NCI-H1930 (cell line): ENCODE measurements at regions not wholly inside any gene's neighbourhood (a gene's known extent, or its start where the extent isn't known, plus 50 kb on each side); places are given as distances from the start of the nearest gene placed in this dataset.

Experiments used
- DNase-seq, 2 experiments: peaks; one replicate each; lab custom pipeline; 2025; lab: John Stamatoyannopoulos, UW

DNA sequence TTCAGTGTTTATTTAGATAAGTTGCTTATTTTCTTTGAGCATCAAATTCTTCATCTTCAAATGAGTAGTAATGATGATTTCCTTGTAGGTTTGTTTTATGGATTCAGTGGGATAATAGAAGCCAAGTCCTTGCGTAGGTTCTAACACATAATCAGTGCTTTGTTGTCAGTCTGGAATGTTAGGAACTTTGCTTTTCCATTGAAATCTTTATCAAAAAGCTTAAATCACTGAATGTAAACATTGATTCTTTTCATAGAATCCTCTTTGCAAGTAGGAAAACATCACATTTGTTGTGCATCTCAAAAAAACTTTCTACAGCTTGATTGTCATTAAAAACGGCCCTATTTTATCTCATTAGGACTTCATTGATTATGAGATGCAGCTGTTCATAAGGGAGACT, 490.3 kb upstream of the GOT2 start:
- DNase-seq: no peak

DNA sequence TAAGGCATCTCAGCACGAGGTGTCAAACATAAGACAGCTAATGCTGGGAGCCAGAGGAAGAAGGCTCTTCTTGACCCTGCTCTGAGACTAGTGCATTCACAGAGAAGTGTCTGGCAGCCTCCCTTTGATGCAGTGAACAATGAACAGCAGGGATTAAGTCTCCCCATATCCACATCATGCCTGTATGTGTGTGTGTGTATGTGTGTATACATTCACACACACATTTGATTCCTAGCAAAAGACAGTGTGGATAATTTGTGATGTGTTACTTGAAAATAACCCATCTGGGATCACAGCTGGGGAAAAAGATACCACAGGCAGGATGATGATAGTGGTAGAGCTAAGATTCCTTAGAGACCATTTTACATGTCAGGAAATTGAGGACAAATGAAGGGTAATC, 485.9 kb upstream of the GOT2 start:
- DNase-seq: no peak

DNA sequence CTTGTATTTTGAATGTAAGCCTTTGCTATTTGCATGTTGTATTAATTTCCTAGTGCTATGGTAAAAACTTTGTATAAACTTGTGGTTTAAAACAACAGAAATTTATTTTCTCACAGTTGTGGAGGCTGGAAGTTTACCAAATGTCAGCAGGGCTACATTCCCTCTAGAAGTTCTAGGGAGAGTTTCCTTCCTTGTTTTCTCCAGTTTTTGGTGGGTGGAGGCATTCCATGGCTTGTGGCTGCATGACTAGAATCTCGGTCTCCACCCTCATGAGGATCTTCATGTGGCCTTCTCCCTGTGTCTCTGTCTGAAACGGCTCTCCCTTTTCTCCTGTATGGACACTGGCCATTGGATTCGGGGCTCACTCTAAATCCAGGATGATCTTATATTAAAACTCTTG, 482.2 kb upstream of the GOT2 start:
- DNase-seq: no peak

DNA sequence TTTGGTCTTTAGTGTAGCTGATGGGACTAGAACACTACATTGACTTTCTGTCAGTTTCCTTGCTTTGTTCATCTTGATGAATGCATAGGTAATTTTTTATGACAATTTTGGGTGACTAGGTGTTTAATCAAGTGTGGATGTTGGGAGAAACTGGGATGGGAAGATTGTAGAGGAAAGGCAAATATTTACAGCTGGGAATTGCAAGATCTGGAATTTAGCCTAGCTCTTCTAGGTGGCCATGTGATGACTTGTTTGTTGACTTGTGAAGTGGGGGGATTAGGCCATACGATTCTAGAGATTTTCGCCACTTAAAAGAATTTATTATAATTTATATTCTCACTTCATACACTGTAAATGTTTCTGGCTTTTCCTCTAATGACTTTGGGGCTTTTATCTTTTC, 480.3 kb upstream of the GOT2 start:
- no peak for DNase-seq

DNA sequence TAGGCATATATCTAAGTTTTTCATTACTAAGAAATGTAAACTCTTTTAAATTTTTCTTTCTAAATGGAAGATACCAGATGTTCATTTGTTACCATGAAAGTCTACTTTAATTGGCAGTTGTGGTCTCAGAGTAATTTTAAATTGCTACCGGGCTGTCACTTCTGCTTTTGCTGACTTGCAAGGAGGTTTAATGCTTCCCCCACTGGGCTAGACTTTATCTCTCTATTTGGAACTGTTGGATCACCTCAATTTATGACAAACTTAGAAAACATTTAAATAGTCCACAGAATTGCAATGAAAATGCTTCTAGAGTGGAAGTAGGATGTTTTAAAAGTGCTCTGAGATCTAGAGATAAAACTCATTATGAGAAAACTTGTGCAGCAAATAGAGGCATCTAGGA, 479.8 kb upstream of the GOT2 start:
- no peak for DNase-seq

DNA sequence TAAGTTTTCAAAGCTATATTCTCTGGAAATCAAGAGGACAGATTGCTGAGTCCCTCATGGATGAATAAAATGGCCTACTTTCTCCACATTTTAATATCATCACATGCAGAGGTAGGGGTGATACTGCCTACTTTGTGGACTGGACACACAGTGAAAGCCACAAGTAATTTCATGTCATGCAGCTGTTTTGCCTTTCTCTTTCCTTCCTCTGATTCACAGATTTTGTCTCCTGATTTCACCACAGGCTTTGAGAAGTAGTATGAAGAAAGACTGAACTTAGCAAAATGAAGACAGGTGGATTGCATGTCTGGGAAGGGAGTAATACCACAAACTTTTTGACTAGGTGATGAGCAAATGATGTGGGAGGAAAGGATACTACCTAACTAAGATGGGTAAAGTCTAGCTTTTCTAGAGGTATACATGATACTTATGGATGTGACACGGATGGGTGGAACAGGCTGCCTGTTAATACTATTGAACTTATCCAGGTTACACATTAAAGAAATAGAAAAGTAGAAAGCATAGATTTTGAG, 478.4 kb upstream of the GOT2 start:
- DNase-seq: no peak

DNA sequence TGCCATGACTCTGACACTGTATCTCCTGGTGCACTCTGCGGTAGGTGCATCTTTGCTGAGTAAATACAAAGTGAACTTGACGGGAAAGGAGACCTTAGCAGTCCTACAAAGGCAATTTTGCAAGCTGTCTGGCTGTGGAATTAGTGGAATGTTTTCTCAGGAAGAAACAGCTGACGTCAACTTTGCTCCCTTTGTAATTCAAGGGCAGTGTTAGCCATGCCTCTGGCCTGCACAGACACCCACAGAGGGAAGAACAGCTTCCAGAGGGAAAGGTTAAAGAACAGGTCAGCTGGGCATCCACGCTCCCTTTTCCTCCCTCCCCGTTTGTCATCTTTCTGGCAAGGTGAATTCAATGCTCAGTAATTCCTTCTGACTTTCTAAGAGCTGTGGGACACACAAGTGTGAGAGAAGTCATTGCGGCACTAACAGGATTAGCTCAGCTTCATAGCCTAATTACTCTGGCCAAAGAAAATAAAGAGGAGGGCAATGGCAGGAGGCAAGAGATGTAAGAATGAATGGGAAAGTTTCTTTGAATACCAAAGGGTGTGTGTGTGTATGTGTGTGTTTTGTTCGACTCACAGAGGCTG, 476.9 kb upstream of the GOT2 start:
- no peak for DNase-seq

DNA sequence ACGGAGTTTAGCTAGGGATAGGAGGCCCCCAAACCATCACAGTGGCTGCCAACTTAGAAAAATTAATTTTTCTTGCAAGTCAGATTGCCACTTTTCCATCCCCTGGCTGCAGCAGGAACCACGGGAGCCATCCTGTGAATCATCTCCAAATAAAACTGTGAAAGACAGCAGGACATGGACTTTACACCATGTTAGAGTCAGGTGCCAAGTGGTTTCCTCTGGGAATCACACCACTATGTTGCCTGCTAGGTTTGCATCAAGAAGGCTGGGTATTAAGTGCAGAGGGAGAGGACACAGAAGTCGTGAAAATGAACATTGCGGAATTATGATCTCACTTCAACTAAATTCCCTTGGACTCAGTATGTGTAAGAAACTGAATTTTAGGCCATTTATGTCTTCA, 471.3 kb upstream of the GOT2 start:
- no peak for DNase-seq

DNA sequence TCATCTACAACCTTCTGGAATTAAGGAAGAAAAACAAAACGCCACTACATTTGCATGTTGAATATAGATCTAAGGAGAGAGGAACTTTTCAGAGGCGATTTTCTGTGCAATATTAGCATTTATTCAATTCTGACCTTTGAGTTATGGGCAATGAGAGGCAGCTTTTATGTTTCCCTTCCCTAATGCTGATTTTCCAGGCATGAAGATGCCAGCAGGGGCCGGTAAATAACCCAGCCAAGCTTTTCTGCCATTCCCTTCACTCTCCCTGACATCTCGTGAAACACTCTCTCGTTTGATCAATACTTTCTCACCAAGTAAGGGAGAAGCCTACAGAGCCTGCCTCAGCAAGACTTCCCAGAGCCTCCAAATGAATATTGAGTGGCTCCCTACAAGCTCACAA, 470.5 kb upstream of the GOT2 start:
- no peak for DNase-seq

DNA sequence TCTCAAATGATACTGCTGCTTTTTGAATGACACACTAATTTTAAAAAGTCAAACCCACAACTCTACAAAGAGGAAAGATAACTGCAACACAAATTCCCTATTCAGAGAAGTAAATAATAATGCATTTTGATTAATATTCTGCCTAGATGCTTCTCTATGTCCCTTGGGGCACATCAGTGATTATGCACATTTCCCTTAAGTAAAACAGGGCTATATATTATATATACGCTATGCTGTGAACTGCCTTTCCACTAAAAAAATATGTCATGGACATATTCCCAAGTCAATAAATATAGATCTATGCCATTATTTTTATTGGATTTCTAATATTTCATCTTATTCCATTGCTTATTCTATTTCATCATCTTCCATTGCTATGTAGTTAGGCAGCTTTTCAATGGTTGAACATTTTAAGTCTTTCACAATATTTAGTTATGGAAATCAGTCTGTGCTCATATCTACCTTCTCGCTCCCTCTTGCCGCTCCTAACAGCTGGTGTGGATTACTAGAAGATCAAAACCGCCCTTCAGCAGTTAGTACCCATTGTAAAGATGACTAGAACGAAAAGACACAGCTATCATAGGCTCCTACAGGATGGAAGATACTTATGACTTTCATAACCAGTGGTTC, 468.2 kb upstream of the GOT2 start:
- DNase-seq: no peak

DNA sequence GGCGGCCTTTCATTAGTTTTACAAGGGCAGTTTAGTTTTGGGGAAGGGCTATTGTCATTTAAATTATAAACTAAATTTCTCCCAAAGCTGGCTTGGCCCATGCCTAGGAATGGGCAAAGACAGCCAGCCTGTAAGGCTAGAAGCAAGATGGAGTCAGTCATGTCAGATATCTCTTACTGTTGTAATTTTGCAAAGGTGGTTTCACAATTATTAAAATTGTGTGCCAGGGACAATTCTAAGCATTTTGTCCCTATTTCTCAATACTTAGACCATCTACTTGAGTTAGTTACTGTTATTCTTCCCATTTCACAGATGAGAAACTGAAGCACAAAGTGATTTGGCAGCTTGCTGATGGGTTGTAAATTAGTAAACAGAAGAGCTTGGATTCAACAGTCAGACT, 467.7 kb upstream of the GOT2 start:
- no peak for DNase-seq

DNA sequence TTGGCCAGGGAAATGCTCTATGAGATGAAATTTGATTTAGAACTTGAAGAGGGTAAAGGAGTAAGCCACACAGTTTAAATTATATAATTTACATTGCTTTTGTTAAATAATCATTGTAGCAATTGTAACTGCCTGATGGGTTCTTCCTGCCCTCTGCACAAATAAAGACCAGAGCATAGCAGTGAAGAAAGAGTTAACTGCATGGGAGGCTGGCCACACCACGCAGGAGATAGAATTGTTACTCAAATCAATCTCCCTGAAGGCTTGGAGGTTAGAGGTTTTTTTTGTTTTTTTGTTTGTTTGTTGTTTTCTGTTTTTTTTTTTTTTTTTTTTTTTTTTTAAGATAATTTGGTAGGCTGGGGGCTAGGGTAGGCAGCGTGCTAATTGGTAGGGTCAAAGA, 467.0 kb upstream of the GOT2 start:
- DNase-seq: no peak

DNA sequence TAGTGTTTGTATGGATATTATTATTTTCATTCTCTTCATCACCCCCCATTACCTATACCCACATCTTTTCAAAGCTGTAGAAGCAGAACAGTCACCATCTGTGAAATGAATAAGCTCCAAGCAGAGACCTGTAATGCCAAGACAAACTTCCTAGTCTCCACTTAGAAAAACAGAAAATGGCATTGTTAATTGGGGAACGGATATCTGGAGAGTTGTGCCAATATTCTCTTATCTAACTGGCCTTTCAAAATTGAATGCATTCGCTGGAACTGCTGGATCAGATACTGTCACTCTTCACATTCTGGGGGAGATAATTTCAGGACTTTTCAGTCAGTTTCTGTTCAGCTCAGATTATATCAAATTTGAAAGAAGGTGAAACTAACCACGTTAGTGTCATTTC, 464.4 kb upstream of the GOT2 start:
- DNase-seq: no peak

DNA sequence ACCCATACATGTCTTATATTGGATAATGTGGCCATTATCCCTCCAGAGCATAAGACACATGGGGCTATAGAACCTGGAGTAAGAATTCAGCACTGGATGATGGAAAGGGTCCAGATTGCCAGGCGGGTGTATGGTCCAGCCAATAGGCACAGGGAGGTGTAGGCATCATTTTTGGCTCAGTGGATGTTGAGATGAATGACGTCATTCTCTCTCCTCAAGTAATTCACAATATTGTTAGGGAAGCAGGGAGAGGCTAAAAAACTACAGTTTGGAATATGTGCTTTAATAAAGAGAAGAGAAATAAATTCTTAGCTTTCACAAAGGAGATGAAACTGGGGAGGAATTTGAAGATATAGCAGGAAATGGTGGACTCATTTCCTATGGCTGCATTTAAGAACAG, 461.1 kb upstream of the GOT2 start:
- DNase-seq: no peak

DNA sequence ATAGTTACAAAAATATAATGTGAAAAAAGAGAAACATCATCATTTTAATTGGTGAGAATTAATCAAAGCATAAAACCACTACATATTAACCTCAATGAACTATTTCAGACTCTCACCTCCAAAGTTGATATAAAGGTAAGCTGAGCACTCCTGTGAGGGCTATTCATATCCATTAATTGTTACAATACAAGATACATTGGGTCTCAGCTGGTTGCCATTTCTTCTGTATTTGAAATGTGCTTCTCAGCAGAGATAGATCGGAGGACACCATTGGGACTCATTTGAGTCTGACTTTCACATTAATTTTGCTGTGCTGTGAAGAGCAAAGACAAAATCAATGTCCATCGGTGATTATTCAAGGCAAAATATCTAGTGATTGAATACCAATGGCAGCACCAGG, 459.5 kb upstream of the GOT2 start:
- no peak for DNase-seq

DNA sequence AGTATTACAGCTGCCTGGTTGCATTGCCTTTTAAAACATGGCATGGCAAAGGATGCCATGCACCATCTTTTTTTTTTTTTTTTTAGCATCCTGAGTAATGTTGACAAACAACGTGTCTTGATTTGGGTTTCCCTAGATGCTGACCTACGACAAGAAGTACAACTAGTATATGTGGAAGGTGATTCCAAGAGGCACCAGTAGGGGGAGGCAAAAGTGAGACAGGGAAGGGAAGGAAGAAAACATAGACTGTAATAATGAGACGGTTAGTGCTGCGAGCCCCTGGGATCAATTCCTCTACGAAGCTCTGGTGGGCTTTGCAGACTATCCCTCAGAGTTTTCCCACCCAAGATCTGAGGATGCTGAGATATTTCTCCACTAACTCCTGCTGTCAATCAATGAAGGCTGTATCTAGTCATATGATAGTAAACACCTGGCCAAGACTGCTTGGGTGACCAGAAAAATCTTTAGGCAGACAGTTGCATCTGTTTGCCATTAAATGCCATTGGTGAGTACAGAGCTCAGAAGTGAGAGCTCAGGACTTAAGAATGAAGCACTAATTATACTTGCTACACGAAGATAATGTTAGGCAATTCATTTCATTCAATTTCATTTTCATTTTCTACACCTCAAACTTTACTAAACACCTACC, 458.6 kb upstream of the GOT2 start:
- DNase-seq: peak in 1 of 2 experiments; percentile 3

DNA sequence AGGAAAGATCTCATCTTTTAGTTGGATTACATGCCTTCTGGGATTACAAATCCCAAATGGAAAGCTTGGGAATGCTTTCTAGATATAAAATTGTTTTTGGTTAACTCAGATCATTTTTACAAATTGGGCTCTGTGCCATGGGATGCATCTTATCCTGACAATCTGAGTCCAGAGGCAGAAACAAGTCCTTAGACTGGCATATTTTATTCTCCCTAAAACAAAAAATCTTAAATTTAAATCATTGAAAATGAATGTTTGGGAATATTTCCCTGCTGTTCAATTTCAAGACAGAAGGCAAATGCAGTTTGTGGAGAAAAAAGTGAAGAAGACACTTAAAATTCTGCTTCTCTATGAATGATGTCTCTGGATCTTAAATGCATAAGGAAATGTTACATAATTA, 456.6 kb upstream of the GOT2 start:
- DNase-seq: no peak

DNA sequence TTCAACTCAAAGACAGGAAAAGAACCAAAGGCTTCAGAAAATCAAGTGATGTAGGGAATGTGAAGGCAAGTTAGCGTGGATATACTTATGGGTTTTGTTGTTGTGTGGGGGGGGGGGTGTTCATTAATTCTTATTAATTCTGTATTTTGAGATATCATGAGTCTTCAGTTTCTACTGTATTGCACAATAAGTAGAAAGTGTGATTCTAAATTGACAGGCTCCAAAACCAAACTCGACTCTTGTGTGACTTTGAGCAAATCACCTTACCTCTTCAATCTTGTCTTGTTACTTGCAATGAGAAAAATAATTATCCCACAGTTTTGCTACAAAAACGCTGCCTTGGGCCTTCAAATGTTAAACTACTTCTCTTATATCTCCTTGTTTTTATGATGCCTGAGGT, 453.9 kb upstream of the GOT2 start:
- no peak for DNase-seq

DNA sequence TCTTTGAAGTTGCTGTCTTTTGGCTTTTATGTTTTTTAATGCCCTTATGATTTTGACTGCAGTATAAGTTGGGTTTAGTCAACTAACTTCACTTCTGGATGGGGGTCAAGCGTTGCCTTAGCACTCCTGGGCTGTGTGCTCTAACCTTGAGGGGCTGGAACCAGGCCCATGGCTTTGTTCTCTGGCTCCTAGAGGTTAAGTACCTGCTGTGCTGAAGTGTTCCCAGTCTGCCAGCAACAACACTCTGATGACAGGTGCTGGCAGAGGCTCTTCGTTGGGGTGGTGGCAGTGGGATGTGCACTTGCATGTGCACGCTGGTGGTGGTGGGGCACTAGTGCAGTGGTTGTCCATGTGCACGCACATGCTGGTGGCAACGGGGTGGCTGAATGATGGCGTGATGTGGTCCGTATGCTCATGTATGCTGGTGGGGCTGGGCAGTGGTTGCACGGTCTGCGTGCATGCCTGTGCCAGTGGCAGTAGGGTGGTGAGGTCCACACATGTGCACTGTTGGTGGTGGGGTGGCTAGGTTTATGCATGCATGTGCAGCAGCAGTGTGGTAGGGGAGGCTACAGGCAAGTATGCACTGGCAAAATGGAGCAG, 447.8 kb upstream of the GOT2 start:
- DNase-seq: no peak

DNA sequence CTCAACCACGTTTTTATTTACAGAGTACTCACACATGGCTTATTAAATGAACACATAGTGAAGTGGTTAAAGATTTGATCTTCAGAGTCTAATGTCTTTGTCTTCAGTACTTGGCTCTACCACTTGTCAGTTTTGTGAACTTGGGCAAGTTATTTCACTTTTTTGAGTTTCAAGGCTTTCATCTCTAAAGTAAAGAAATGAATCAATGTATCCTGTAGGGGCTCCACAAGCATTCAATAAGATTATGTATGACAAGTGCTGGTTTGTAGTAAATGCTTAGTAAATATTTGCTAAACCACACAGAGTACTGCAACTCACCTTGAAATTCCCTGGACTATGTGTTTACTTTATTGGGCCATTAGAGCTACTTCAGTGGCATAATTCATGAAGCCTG, 446.0 kb upstream of the GOT2 start:
- no peak for DNase-seq

DNA sequence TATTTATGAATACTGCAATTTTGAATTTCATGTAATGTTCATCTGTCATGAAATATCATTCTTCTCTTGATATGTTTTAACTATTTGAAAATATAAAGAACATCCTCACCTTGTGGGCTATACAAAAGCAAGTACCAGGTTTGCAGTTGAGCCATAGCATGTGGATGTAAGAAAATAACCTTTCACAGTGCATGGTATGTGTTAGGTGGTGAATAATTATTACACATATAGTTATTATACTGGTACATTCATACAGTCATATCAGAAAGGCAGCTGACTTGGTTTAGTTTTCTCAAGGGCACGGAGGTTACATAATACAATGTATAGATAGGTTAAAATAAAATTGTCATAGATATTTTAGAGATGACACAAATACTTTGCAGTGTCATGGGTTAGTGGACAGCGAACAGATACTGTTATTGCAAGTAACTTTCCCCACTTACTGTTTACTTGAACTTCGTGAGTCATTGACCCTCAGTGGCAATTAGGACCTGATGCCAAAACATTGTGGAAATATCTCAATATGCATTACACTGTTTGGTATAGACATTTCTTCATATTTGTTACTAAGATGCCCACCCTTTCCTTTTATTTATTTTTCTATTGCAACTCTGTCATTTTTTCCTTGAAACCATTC, 445.4 kb upstream of the GOT2 start:
- no peak for DNase-seq

DNA sequence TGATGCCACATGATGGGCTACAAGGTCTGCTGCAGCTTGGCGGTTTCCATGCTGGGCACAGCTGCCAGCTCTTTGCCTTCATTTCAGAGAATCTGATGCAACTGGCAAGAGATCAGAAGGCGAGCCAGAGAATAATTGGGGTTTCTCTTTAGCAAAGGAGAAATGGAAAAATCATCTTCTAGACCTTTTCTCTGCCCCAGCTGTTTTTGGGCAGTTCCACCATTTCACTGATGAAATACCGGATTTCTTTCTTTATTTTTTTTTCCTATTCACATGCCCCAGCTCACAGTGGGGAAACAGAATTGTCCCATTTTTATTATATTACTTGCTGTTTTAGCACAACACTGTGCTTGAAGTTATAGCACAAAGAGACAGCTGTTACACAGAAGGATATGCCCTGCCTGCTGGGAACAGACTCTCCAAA, 439.3 kb upstream of the GOT2 start:
- DNase-seq: no peak
